Body of pancreas (tissue), 4 donors: ENCODE measurements at regions not wholly inside any gene's neighbourhood (a gene's known extent, or its start where the extent isn't known, plus 50 kb on each side); places are given as distances from the start of the nearest gene placed in this dataset.

Experiments used
- ATAC-seq: fragments of 150-250 bp; one replicate; pipeline ENCODE4 v1.9.1; 2016
- DNase-seq, 4 donors: peaks; one replicate each; pipeline ENCODE4 v3.0.0-alpha.2; 2019
- H3K27ac ChIP-seq, 4 donors: fragments of 200-600 bp; sonication (generic); 1 replicate in 3 of 4; 2 replicates in 1 of 4; pipeline versions ENCODE4 v1.5.1 to v1.6.1; 2016 to 2019; ENCODE audit warnings: mild to moderate bottlenecking in 1 of 4, mixed read lengths in 1 of 4, moderate library complexity in 1 of 4
- H3K27me3 ChIP-seq, 2 donors: fragments of 200-600 bp; sonication (generic); one replicate each; pipeline ENCODE4 v1.6.0; 2016; ENCODE audit warnings: mild to moderate bottlenecking in 1 of 2
- H3K36me3 ChIP-seq, 2 donors: fragments of 200-600 bp; sonication (generic); replicated peaks in 1 of 2; 2 replicates each; pipeline ENCODE4 v1.5.1; 2016; ENCODE audit warnings: low read depth in 2 of 2; ENCODE audit not compliant: insufficient read depth in 1 of 2
- H3K4me1 ChIP-seq: fragments of 200-600 bp; sonication (generic); one replicate; pipeline ENCODE4 v1.6.0; 2016
- H3K4me3 ChIP-seq, 2 donors: fragments of 200-600 bp; sonication (generic); 1 replicate in 1 of 2; 2 replicates in 1 of 2; pipeline ENCODE4 v1.5.1; 2016 to 2019
- H3K9me3 ChIP-seq, 3 donors: fragments of 200-600 bp; sonication (generic); 1 replicate in 2 of 3; 2 replicates in 1 of 3; pipeline ENCODE4 v1.5.1; 2016
- CTCF ChIP-seq, 7 experiments: fragments of 450-650 bp in 4 of 7; fragments of 200-600 bp in 3 of 7; sonication (generic) in 3 of 7; IDR thresholded peaks; one replicate each; pipeline ENCODE4 v1.5.1; 2016 to 2019; ENCODE audit warnings: antibody characterized with exemption in 7 of 7
- POLR2A ChIP-seq, 3 donors: fragments of 450-650 bp; IDR thresholded peaks; one replicate each; pipeline ENCODE4 v1.6.1; 2016; ENCODE audit warnings: antibody characterized with exemption in 3 of 3, mild to moderate bottlenecking in 2 of 3
- WGBS, 2 donors: methylation state at CpG; one replicate each; pipeline ENCODE4 v1.1.5; 2017; 5-methylcytosine and 5-hydroxymethylcytosine counted together
- intact Hi-C: fragments of 100-400 bp; cut with DNase I; formaldehyde crosslinking; loops from one replicate; pipeline ENCODE4 v1.15.1; 2023

GRCh38 chr5:120091376-120091948, 372.6 kb upstream of the PRR16 start:
- Histone ChIP-seq H3K4me3 (no peak overlapping the region), H3K27me3 (no peaks in the 10 kb centered on the region), H3K9me3 (no peaks in the 10 kb centered on the region), H3K27ac (no peak overlapping the region), H3K4me1 (peaks cover 7% of the 10 kb centered on the region), H3K36me3 (no peaks in the 10 kb centered on the region)
- ATAC-seq (no peak), DNase-seq (no peak)
- 42 to 44% methylated on average over 3 of the region's 3 CpGs for WGBS, 2 donors
- no peak for TF ChIP-seq POLR2A (IDR thresholded peaks at IDR 0.05)
- no peak for TF ChIP-seq CTCF (IDR thresholded peaks at IDR 0.05)
- intact Hi-C loops, result no loop called here

GRCh38 chr5:120092649-120093048, 371.5 kb upstream of the PRR16 start:
- DNase-seq (no peak), ATAC-seq (no peak)
- Histone ChIP-seq H3K27ac (no peak overlapping the region), H3K4me3 (no peak overlapping the region), H3K9me3 (no peaks in the 10 kb centered on the region), H3K27me3 (no peaks in the 10 kb centered on the region), H3K36me3 (no peaks in the 10 kb centered on the region), H3K4me1 (peaks cover 7% of the 10 kb centered on the region)
- 64% methylated on average over 2 of the region's 2 CpGs for WGBS, 2 donors
- intact Hi-C loops, result no loop called here
- TF ChIP-seq POLR2A (IDR thresholded peaks at IDR 0.05), result no peak
- no peak for TF ChIP-seq CTCF (IDR thresholded peaks at IDR 0.05)

GRCh38 chr5:120093178-120093577, 370.9 kb upstream of the PRR16 start:
- no peak for ATAC-seq
- no peaks in the 10 kb centered on the region for H3K27me3 ChIP-seq
- no peak overlapping the region for H3K27ac ChIP-seq
- no peaks in the 10 kb centered on the region for H3K9me3 ChIP-seq
- H3K4me1 ChIP-seq, result peaks cover 7% of the 10 kb centered on the region
- no peak for TF ChIP-seq POLR2A (IDR thresholded peaks at IDR 0.05)
- TF ChIP-seq CTCF (IDR thresholded peaks at IDR 0.05), result no peak
- intact Hi-C loops, result no loop called here
- 72 to 86% methylated on average over 7 of the region's 7 CpGs for WGBS, 2 donors
- no peaks in the 10 kb centered on the region for H3K36me3 ChIP-seq
- DNase-seq, result peak in 1 of 4 donors; percentile 3
- no peak overlapping the region for H3K4me3 ChIP-seq

- H3K27me3 ChIP-seq, result no peaks in the 10 kb centered on the region
- 13 to 15% methylated on average over 3 of the region's 3 CpGs for whole genome bisulfite sequencing, 2 donors
- no peaks in the 10 kb centered on the region for H3K36me3 ChIP-seq
- no peak overlapping the region for H3K27ac ChIP-seq
- TF ChIP-seq POLR2A (IDR thresholded peaks at IDR 0.05) (no peak), CTCF (IDR thresholded peaks at IDR 0.05) (no peak)
- ATAC-seq (no peak), DNase-seq (no peak)
- H3K4me1 ChIP-seq, result peaks cover 7% of the 10 kb centered on the region
- no peaks in the 10 kb centered on the region for H3K9me3 ChIP-seq
- intact Hi-C loops, result no loop called here
- H3K4me3 ChIP-seq, result no peak overlapping the region
Observed at GRCh38 chr5:120096413-120096812, 367.7 kb upstream of the PRR16 start.

GRCh38 chr5:120098426-120098825, 365.7 kb upstream of the PRR16 start:
- no peak for ATAC-seq
- WGBS, 2 donors, result 66 to 76% methylated on average over 4 of the region's 4 CpGs

More at GRCh38 chr5:120098426-120098825, 365.7 kb upstream of the PRR16 start:
- Histone ChIP-seq H3K27ac (no peak overlapping the region), H3K27me3 (no peaks in the 10 kb centered on the region), H3K4me1 (peaks cover 7% of the 10 kb centered on the region), H3K36me3 (no peaks in the 10 kb centered on the region), H3K4me3 (no peak overlapping the region), H3K9me3 (no peaks in the 10 kb centered on the region)
- DNase-seq, result no peak
- intact Hi-C loops, result no loop called here
- TF ChIP-seq CTCF (IDR thresholded peaks at IDR 0.05) (no peak), POLR2A (IDR thresholded peaks at IDR 0.05) (no peak)
